Urothelium cell line (cell line): ENCODE measurements at regions not wholly inside any gene's neighbourhood (a gene's known extent, or its start where the extent isn't known, plus 50 kb on each side); places are given as distances from the start of the nearest gene placed in this dataset.

Source experiments
- DNase-seq: peaks from one replicate; pipeline ENCODE4 v3.0.0; 2011; ENCODE audit warnings: low spot score, mixed read lengths
- FAIRE-seq: peaks from 2 replicates; lab custom pipeline; 2011; peaks lifted over from hg19 to GRCh38; lab: Jason Lieb, UNC

GRCh38 chr4:95599777-95600400 lies 51.1 kb upstream of the UNC5C start:
- no peak for DNase-seq
- no peak for FAIRE-seq
